ENCODE measurements at regions not wholly inside any gene's neighbourhood (a gene's known extent, or its start where the extent isn't known, plus 50 kb on each side); places are given as distances from the start of the nearest gene placed in this dataset.

GRCh38 chr13:67662997-67663396, 432.9 kb upstream of the PCDH9 start:
- Histone ChIP-seq H3K4me1 (ENCODE audit: low read length) (no peaks in the 10 kb centered on the region), H3K9me2 (replicated peaks; ENCODE audit: insufficient read depth, low read length) (no peaks in the 10 kb centered on the region), H3K27me3 (replicated peaks; ENCODE audit: insufficient read depth, low read length) (no peaks in the 10 kb centered on the region), H4K20me1 (ENCODE audit: insufficient read depth, low read length) (no peaks in the 10 kb centered on the region), H3F3A (ENCODE audit: insufficient read depth, low read length) (no peaks in the 10 kb centered on the region), H3K36me3 (replicated peaks; ENCODE audit: insufficient read depth, low read length) (no peaks in the 10 kb centered on the region), H3K27ac (ENCODE audit: low read length) (no peak overlapping the region), H2AFZ (ENCODE audit: low read length) (no peak overlapping the region), H3K4me2 (ENCODE audit: low read depth, low read length) (no peak overlapping the region), H3K79me2 (ENCODE audit: low read length) (no peaks in the 10 kb centered on the region), H3K4me3 (ENCODE audit: low read length) (no peak overlapping the region), H3K9me3 (replicated peaks; ENCODE audit: insufficient read depth, low read length) (no peaks in the 10 kb centered on the region), H3K9ac (ENCODE audit: low read length) (no peak overlapping the region)
- TF ChIP-seq EZH2 (optimal IDR thresholded peaks at IDR 0.05; ENCODE audit: low read depth, low read length) (no peak), EZH2phosphoT487 (IDR thresholded peaks at IDR 0.05; ENCODE audit: low read length) (no peak)
- TF ChIP-seq, protein P1, sequence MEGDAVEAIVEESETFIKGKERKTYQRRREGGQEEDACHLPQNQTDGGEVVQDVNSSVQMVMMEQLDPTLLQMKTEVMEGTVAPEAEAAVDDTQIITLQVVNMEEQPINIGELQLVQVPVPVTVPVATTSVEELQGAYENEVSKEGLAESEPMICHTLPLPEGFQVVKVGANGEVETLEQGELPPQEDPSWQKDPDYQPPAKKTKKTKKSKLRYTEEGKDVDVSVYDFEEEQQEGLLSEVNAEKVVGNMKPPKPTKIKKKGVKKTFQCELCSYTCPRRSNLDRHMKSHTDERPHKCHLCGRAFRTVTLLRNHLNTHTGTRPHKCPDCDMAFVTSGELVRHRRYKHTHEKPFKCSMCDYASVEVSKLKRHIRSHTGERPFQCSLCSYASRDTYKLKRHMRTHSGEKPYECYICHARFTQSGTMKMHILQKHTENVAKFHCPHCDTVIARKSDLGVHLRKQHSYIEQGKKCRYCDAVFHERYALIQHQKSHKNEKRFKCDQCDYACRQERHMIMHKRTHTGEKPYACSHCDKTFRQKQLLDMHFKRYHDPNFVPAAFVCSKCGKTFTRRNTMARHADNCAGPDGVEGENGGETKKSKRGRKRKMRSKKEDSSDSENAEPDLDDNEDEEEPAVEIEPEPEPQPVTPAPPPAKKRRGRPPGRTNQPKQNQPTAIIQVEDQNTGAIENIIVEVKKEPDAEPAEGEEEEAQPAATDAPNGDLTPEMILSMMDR (IDR thresholded peaks at IDR 0.05; ENCODE audit: low read length) = no peak
- DNase-seq = no peak

DNA sequence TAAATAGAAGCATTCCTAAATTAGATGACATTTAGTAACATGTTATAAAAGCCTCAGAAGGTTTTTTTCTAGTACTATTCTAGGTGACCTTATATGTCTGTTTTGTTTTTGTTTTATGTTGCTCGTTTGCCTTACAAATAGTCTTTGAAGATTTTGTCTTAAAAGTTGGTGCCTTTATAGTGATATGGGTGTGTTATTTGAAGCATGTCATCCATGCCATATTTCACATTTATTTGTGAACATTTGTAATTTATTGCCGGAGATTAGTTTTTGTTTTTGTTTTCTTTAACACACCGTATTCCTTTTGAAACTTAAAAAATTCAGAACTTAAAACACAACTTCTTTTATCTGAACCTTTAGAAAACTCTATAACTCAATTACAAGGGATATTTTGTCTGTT, 422.8 kb upstream of the PCDH9 start:
- Histone ChIP-seq H3K36me3 (replicated peaks; ENCODE audit: insufficient read depth, low read length) (no peaks in the 10 kb centered on the region), H3K4me1 (ENCODE audit: low read length) (no peaks in the 10 kb centered on the region), H3K79me2 (ENCODE audit: low read length) (no peaks in the 10 kb centered on the region), H3K9me3 (replicated peaks; ENCODE audit: insufficient read depth, low read length) (no peaks in the 10 kb centered on the region), H3K27ac (ENCODE audit: low read length) (no peak overlapping the region), H3F3A (ENCODE audit: insufficient read depth, low read length) (no peaks in the 10 kb centered on the region), H3K4me2 (ENCODE audit: low read depth, low read length) (no peak overlapping the region), H3K27me3 (replicated peaks; ENCODE audit: insufficient read depth, low read length) (no peaks in the 10 kb centered on the region), H3K9ac (ENCODE audit: low read length) (no peak overlapping the region), H2AFZ (ENCODE audit: low read length) (no peak overlapping the region), H4K20me1 (ENCODE audit: insufficient read depth, low read length) (no peaks in the 10 kb centered on the region), H3K9me2 (replicated peaks; ENCODE audit: insufficient read depth, low read length) (no peaks in the 10 kb centered on the region), H3K4me3 (ENCODE audit: low read length) (no peak overlapping the region)
- DNase-seq = no peak
- TF ChIP-seq EZH2phosphoT487 (IDR thresholded peaks at IDR 0.05; ENCODE audit: low read length) (no peak), EZH2 (optimal IDR thresholded peaks at IDR 0.05; ENCODE audit: low read depth, low read length) (no peak)
- TF ChIP-seq, protein P1 (IDR thresholded peaks at IDR 0.05; ENCODE audit: low read length) = no peak

GRCh38 chr13:67651908-67652465, 421.9 kb upstream of the PCDH9 start:
- TF ChIP-seq EZH2 (optimal IDR thresholded peaks at IDR 0.05; ENCODE audit: low read depth, low read length) (no peak), EZH2phosphoT487 (IDR thresholded peaks at IDR 0.05; ENCODE audit: low read length) (no peak)
- TF ChIP-seq, protein P1 (IDR thresholded peaks at IDR 0.05; ENCODE audit: low read length) = no peak
- no peaks in the 10 kb centered on the region for H3K27me3 ChIP-seq (replicated peaks; ENCODE audit: insufficient read depth, low read length)
- no peaks in the 10 kb centered on the region for H3K4me1 ChIP-seq (ENCODE audit: low read length)
- H3K36me3 ChIP-seq (replicated peaks; ENCODE audit: insufficient read depth, low read length) = no peaks in the 10 kb centered on the region
- H4K20me1 ChIP-seq (ENCODE audit: insufficient read depth, low read length) = no peaks in the 10 kb centered on the region
- no peak overlapping the region for H3K4me3 ChIP-seq (ENCODE audit: low read length)
- H3K9ac ChIP-seq (ENCODE audit: low read length) = no peak overlapping the region
- no peaks in the 10 kb centered on the region for H3F3A ChIP-seq (ENCODE audit: insufficient read depth, low read length)
- DNase-seq = no peak
- no peak overlapping the region for H2AFZ ChIP-seq (ENCODE audit: low read length)
- H3K79me2 ChIP-seq (ENCODE audit: low read length) = no peaks in the 10 kb centered on the region
- H3K9me2 ChIP-seq (replicated peaks; ENCODE audit: insufficient read depth, low read length) = no peaks in the 10 kb centered on the region
- H3K9me3 ChIP-seq (replicated peaks; ENCODE audit: insufficient read depth, low read length) = no peaks in the 10 kb centered on the region
- H3K4me2 ChIP-seq (ENCODE audit: low read depth, low read length) = no peak overlapping the region
- no peak overlapping the region for H3K27ac ChIP-seq (ENCODE audit: low read length)
